ENCODE measurements at regions not wholly inside any gene's neighbourhood (a gene's known extent, or its start where the extent isn't known, plus 50 kb on each side); places are given as distances from the start of the nearest gene placed in this dataset.

GRCh38 chr2:83229443-83229842, 1229.6 kb downstream of the SUCLG1 start:
- TF ChIP-seq ZBTB7A (IDR thresholded peaks at IDR 0.05; ENCODE audit: low read depth) (no peak), FOXM1 (IDR thresholded peaks at IDR 0.05; ENCODE audit: borderline replicate concordance, low read depth) (no peak), CREB1 (IDR thresholded peaks at IDR 0.05; ENCODE audit: low read depth) (no peak), CEBPB (IDR thresholded peaks at IDR 0.05) (no peak), TEAD4 (IDR thresholded peaks at IDR 0.05) (no peak)

GRCh38 chr2:83224591-83225200, 1234.4 kb downstream of the SUCLG1 start:
- TF ChIP-seq EP300 (IDR thresholded peaks at IDR 0.05; ENCODE audit: borderline replicate concordance): no peak
- TF ChIP-seq EGR1 (IDR thresholded peaks at IDR 0.05): no peak
- no peak for TF ChIP-seq NFIC (IDR thresholded peaks at IDR 0.05)
- no peak for TF ChIP-seq REST (IDR thresholded peaks at IDR 0.05; ENCODE audit: low read depth)
- TF ChIP-seq RAD21 (IDR thresholded peaks at IDR 0.05; ENCODE audit: low read depth): no peak
- no peak for TF ChIP-seq YY1 (IDR thresholded peaks at IDR 0.05; ENCODE audit: low read depth)
- no peak for TF ChIP-seq TAF1 (IDR thresholded peaks at IDR 0.05; ENCODE audit: low read depth)
- no peak for TF ChIP-seq CREB1 (IDR thresholded peaks at IDR 0.05; ENCODE audit: low read depth)
- no peak for TF ChIP-seq CEBPB (IDR thresholded peaks at IDR 0.05)
- no peak for TF ChIP-seq USF1 (IDR thresholded peaks at IDR 0.05)
- TF ChIP-seq FOXM1 (IDR thresholded peaks at IDR 0.05; ENCODE audit: borderline replicate concordance, low read depth): no peak
- TF ChIP-seq TEAD4 (IDR thresholded peaks at IDR 0.05): no peak
- no peak for TF ChIP-seq MAX (IDR thresholded peaks at IDR 0.05)
- TF ChIP-seq ZBTB7A (IDR thresholded peaks at IDR 0.05; ENCODE audit: low read depth): no peak
- TF ChIP-seq TCF12 (IDR thresholded peaks at IDR 0.05; ENCODE audit: low read depth): no peak

- TF ChIP-seq CEBPB (IDR thresholded peaks at IDR 0.05): peak; percentile 85
- TF ChIP-seq CREB1 (IDR thresholded peaks at IDR 0.05; ENCODE audit: low read depth): no peak
Measured at GRCh38 chr2:83221258-83221657, 1237.8 kb downstream of the SUCLG1 start.

- TF ChIP-seq CREB1 (IDR thresholded peaks at IDR 0.05; ENCODE audit: low read depth) (no peak), ZBTB7A (IDR thresholded peaks at IDR 0.05; ENCODE audit: low read depth) (no peak), RAD21 (IDR thresholded peaks at IDR 0.05; ENCODE audit: low read depth) (no peak), FOXM1 (IDR thresholded peaks at IDR 0.05; ENCODE audit: borderline replicate concordance, low read depth) (no peak), YY1 (IDR thresholded peaks at IDR 0.05; ENCODE audit: low read depth) (no peak), EGR1 (IDR thresholded peaks at IDR 0.05) (no peak), TEAD4 (IDR thresholded peaks at IDR 0.05) (no peak), MAX (IDR thresholded peaks at IDR 0.05) (no peak), TCF12 (IDR thresholded peaks at IDR 0.05; ENCODE audit: low read depth) (no peak), EP300 (IDR thresholded peaks at IDR 0.05; ENCODE audit: borderline replicate concordance) (no peak), TAF1 (IDR thresholded peaks at IDR 0.05; ENCODE audit: low read depth) (no peak)
Measured at GRCh38 chr2:83217854-83218253, 1241.2 kb downstream of the SUCLG1 start.

GRCh38 chr2:83196225-83196624, 1262.9 kb downstream of the SUCLG1 start:
- peak; percentile 48 for TF ChIP-seq RAD21 (IDR thresholded peaks at IDR 0.05; ENCODE audit: low read depth)
- TF ChIP-seq YY1 (IDR thresholded peaks at IDR 0.05; ENCODE audit: low read depth): no peak

- TF ChIP-seq TEAD4 (IDR thresholded peaks at IDR 0.05) (no peak), USF1 (IDR thresholded peaks at IDR 0.05) (no peak), MAX (IDR thresholded peaks at IDR 0.05) (no peak), ZBTB7A (IDR thresholded peaks at IDR 0.05; ENCODE audit: low read depth) (no peak), CREB1 (IDR thresholded peaks at IDR 0.05; ENCODE audit: low read depth) (no peak)
Measured at GRCh38 chr2:83191316-83191715, 1267.8 kb downstream of the SUCLG1 start.

GRCh38 chr2:83186105-83186760, 1272.8 kb downstream of the SUCLG1 start:
- TF ChIP-seq TEAD4 (IDR thresholded peaks at IDR 0.05): no peak
- TF ChIP-seq TCF12 (IDR thresholded peaks at IDR 0.05; ENCODE audit: low read depth): no peak
- no peak for TF ChIP-seq EGR1 (IDR thresholded peaks at IDR 0.05)
- no peak for TF ChIP-seq CREB1 (IDR thresholded peaks at IDR 0.05; ENCODE audit: low read depth)
- no peak for TF ChIP-seq TAF1 (IDR thresholded peaks at IDR 0.05; ENCODE audit: low read depth)
- TF ChIP-seq MAX (IDR thresholded peaks at IDR 0.05): no peak
- TF ChIP-seq REST (IDR thresholded peaks at IDR 0.05; ENCODE audit: low read depth): no peak
- TF ChIP-seq USF1 (IDR thresholded peaks at IDR 0.05): no peak
- no peak for TF ChIP-seq FOXM1 (IDR thresholded peaks at IDR 0.05; ENCODE audit: borderline replicate concordance, low read depth)
- no peak for TF ChIP-seq EP300 (IDR thresholded peaks at IDR 0.05; ENCODE audit: borderline replicate concordance)
- TF ChIP-seq YY1 (IDR thresholded peaks at IDR 0.05; ENCODE audit: low read depth): no peak
- TF ChIP-seq ZBTB7A (IDR thresholded peaks at IDR 0.05; ENCODE audit: low read depth): no peak
